H4 (cell line): ENCODE measurements at regions not wholly inside any gene's neighbourhood (a gene's known extent, or its start where the extent isn't known, plus 50 kb on each side); places are given as distances from the start of the nearest gene placed in this dataset.
A peak's percentile ranks its signal among the peaks of the same experiment; 100 is the strongest.
"Not testable (repeated sequence)": the region's sequence is repeated elsewhere in the genome, so short reads cannot be mapped to it uniquely, and the experiment has no call there.

Experiments
- DNase-seq: peaks from one replicate; pipeline ENCODE4 v3.0.0-alpha.2; 2015; ENCODE audit warnings: low spot score

DNA sequence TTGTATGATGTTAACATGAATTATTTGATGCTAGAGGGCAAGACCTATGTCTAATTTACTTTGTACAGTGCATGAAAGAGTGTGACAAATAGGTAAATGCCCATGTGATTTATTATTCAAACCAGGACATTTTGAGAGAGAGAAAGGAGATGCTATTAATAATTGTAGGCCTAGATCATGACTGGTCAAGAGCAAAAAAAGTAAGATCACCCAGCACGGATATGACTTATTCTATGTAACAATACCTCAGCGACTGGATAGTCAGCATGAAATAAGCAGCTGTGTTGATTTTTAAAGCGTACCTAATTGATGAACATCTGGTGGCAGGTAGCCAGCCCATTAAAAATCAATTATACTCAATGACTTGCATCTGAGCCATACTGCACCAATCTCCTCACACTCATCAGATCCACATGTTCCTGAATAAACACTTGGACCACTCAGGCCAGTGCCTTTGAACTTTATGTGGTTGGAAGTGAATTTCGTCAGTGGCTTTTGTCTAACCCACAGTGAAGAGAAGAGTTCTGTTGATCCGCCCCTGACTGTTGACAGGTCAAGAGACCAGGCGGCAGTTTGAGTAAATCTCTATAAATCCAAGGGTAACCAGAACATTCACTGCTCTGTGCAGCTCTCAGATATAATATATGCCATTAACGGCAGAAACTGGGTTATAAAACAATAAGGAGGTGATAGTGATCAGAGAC lies 435.3 kb downstream of the MDFIC start:
- DNase-seq: no peak

- peak; percentile 25 for DNase-seq
These were observed 434.3 kb downstream of the MDFIC start for GRCh38 chr7:115356139-115356746.

GRCh38 chr7:115354925-115355324 lies 433.0 kb downstream of the MDFIC start:
- DNase-seq: no peak

DNA sequence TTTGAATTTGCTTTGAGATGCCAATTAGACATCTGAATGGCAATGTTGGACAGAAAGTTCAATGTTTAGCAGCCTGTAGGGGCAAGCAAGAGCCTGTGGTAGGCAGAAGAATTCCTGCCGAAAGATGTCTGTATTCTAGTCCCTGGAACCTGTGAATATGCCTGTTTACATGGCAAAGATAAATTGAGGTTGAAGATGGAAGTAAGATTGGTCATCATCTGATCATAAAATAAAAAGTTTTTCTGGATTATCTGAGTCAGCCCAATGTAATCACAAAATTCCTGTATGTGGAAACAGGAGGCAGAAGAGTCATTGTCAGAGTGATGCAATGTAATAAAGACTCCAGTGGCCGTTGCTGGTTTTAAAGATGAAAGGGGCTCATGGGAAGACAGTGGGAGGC lies 430.5 kb downstream of the MDFIC start:
- DNase-seq: no peak

DNA sequence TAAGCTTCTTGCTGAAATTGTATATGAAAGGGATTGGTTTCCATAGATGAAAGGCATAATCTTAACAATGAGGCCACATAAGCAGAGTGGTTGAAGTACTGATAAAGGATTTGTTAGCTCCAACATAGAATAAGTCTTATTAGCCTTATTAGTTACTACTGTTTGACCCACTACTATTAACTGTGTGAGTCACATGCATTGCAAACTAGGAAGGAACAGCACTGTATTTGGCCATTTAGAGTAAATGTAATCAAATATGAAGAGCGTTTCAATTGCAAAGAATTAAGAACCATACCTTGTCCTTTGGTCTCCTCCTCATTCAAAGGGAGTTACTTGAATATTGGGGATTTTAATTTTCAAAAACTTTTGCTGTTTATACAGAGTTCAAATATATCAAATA lies 428.9 kb downstream of the MDFIC start:
- no peak for DNase-seq

DNA sequence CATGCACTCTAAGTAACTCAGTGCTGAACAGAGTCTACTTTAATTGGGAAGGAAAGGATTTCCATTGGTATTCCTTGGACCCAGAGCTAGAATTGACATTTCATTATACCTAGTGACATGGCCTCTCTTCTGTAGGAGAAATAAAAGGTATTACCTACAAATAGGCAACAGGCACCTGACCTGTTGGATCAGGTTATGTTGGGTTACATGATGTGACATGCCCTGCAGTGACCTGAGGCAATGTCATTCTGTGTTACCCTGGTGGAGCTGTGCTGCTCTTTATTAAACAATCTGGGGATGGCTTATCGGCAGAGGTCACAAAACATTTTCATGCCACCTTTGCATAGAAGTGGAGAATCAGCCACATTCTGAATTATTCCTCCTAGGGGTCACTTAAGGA lies 427.7 kb downstream of the MDFIC start:
- no peak for DNase-seq

- DNase-seq: no peak
These were observed 424.8 kb downstream of the MDFIC start for GRCh38 chr7:115346685-115347084.

- peak; percentile 41 for DNase-seq
These were observed 418.9 kb downstream of the MDFIC start for GRCh38 chr7:115340828-115341227.

DNA sequence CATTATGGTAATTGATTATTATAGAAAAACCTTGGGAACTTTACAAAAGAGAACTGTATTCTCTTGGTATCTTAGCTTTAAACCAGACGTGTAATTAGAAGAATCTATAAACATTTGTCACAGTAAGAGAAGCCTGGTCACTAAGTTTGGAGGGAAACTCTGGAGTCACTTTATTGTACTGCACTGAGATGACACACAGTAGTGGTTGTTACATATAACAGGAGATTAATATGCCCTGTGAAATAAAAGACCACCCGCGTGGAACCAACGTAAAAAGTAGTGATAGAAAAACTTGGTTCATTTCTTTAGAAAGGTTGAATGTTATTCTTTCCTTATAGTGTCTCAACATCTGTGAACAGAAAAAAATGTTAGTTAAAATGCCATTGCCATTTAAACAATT lies 416.1 kb downstream of the MDFIC start:
- no peak for DNase-seq

GRCh38 chr7:115332691-115333090 lies 410.8 kb downstream of the MDFIC start:
- no peak for DNase-seq

GRCh38 chr7:115329006-115329405 lies 407.1 kb downstream of the MDFIC start:
- DNase-seq: no peak

- no peak for DNase-seq
These were observed 406.1 kb downstream of the MDFIC start for GRCh38 chr7:115328018-115328417.

DNA sequence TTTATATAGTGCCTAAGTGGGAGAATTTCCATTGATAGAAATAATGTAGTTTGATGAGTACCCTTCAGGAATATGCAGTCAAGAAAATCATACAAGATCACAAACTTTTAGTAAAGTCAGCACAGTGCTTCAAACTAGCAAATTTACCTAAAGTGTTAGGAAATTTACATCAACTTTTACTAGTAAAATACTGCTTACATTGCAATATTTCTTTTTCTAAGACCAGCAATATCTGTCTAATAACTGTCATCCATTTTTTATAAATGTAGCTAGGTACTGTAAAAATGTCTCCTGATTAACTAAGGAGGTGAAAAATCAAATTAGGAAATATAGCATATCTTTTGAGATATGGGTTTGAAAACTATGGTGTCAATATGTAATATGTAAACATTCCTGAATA lies 405.4 kb downstream of the MDFIC start:
- no peak for DNase-seq

DNA sequence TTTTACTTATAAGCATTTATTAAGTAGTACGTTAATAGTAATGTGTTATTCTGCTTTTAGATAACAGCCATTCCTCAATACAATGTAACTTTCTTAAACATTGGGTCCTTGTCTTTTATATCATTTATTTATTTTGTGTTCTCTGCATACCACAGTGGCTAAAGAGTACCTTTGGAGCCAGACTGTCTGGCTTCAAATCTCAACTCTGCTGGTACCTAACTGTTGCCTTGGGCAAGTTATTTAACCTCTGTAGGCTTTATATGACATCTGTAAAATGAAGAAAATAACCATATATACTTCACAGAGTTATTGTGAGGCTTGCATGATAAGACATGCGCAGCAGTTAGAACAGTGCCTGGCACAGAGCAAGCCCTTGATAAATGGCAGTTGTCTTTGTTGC lies 397.6 kb downstream of the MDFIC start:
- DNase-seq: no peak

GRCh38 chr7:115310316-115310715 lies 388.4 kb downstream of the MDFIC start:
- not testable (repeated sequence) for DNase-seq

GRCh38 chr7:115306586-115306985 lies 384.7 kb downstream of the MDFIC start:
- no peak for DNase-seq

- DNase-seq: no peak
These were observed 378.5 kb downstream of the MDFIC start for GRCh38 chr7:115300231-115300870.

GRCh38 chr7:115299397-115300037 lies 377.6 kb downstream of the MDFIC start:
- DNase-seq: no peak

- peak; percentile 65 for DNase-seq
These were observed 375.8 kb downstream of the MDFIC start for GRCh38 chr7:115297656-115298055.

DNA sequence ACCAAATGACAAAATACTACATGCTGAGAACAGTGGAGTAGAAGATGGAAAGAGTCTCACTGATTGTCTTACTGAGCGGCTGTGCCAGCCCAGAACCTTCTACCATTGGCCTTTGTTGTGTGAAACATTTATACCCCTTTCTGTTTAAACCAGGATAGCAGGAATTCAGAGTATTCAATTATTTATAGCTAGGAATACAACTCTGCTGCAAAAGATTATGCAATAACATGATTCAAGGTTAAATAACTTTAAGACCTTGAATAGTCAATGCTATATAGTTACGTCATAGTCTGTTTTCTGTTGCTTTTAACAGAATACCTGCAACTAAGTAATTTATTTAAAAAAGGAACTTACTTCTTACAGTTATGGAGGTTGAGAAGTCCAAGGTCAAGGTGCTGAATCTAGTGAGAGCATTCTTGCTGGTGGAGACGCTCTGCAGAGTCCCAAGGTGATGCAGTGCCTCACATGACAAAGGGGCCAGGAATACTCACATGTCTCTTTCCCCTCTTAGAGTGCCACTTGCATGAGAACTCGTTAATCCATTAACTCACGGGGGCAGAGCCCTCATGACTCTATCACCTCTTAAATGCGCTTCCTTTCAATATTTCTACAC lies 371.8 kb downstream of the MDFIC start:
- DNase-seq: no peak

GRCh38 chr7:115292381-115292780 lies 370.5 kb downstream of the MDFIC start:
- DNase-seq: no peak

GRCh38 chr7:115289971-115290370 lies 368.1 kb downstream of the MDFIC start:
- no peak for DNase-seq
